HG03565 (cell line): ENCODE measurements at regions not wholly inside any gene's neighbourhood (a gene's known extent, or its start where the extent isn't known, plus 50 kb on each side); places are given as distances from the start of the nearest gene placed in this dataset.

ENCODE experiments used
- ATAC-seq: cut with Tn5 transposase; IDR thresholded peaks from one replicate; pipeline ENCODE4 v1.9.1; 2021; ENCODE audit warnings: mild to moderate bottlenecking, moderate library complexity; ENCODE audit not compliant: unreplicated experiment

- no peak for ATAC-seq
These were observed 51.1 kb upstream of the KRAS start for GRCh38 chr12:25301798-25302197.
